ENCODE measurements at regions not wholly inside any gene's neighbourhood (a gene's known extent, or its start where the extent isn't known, plus 50 kb on each side); places are given as distances from the start of the nearest gene placed in this dataset.

GRCh38 chr5:56337715-56338319, 104.7 kb upstream of the ANKRD55 start:
- Histone ChIP-seq H3K4me2 (ENCODE audit: low read depth, low read length) (no peak overlapping the region), H2AFZ (ENCODE audit: low read length) (no peak overlapping the region), H3K27me3 (ENCODE audit: control insufficient read depth in 1 of 2, insufficient read depth in 2 of 2, low read length in 2 of 2) (no peaks in the 10 kb centered on the region), H4K20me1 (ENCODE audit: insufficient read depth, low read length) (no peaks in the 10 kb centered on the region), H3K27ac (ENCODE audit: extremely low read length, insufficient read depth, low read length) (no peak overlapping the region), H3K9me3 (ENCODE audit: low read length) (peaks cover 20% of the 10 kb centered on the region), H3K4me1 (ENCODE audit: insufficient read depth, low read length) (peaks cover 7% of the 10 kb centered on the region), H3K36me3 (replicated peaks in 1 of 2; ENCODE audit: control insufficient read depth in 1 of 2, insufficient read depth in 2 of 2, low read length in 2 of 2) (no peaks in the 10 kb centered on the region), H3K79me2 (ENCODE audit: insufficient read depth, low read length) (no peaks in the 10 kb centered on the region), H3K4me3 (replicated peaks in 1 of 3; ENCODE audit: insufficient read depth in 1 of 3, low read depth in 2 of 3, low read length in 3 of 3) (no peak overlapping the region), H3K9ac (ENCODE audit: insufficient read depth, low read depth, low read length) (no peak overlapping the region)
- POLR2A ChIA-PET: no interaction called here
- no TSS peak for BruUV-seq (replicated peaks)
- WGBS (ENCODE audit: low lambda C conversion rate): 92% methylated on average over 5 of the region's 5 CpGs
- intact Hi-C loops (cut with micrococcal nuclease; ENCODE audit: unreplicated experiment) (no loop called here), in situ Hi-C loops (cut with HindIII; ENCODE audit: extremely low pct_ligation_motif_present, low pct_unique_long_range_greater_than_20kb) (no loop called here)
- FAIRE-seq (no peak), DNase-seq (ENCODE audit: low spot score) (no peak), ATAC-seq (no peak)
- CTCF ChIA-PET (ENCODE audit: low intra/inter-chr PET ratio, low total read pairs): no interaction called here
- TF ChIP-seq ZNF484 (CRISPR knock-in tag; IDR thresholded peaks at IDR 0.05; ENCODE audit: borderline replicate concordance, low read depth) (no peak), FOXK1 (CRISPR knock-in tag; IDR thresholded peaks at IDR 0.05; ENCODE audit: borderline replicate concordance, low read depth) (no peak), ZNF850 (CRISPR knock-in tag; conservative IDR thresholded peaks at IDR 0.05) (no peak), SMARCC2 (IDR thresholded peaks at IDR 0.05) (no peak), ATF3 (CRISPR knock-in tag; IDR thresholded peaks at IDR 0.05) (no peak), FOXO1 (CRISPR knock-in tag; IDR thresholded peaks at IDR 0.05) (no peak), ZNF737 (CRISPR knock-in tag; IDR thresholded peaks at IDR 0.05; ENCODE audit: borderline replicate concordance) (no peak), TP53 (CRISPR knock-in tag; conservative IDR thresholded peaks at IDR 0.05) (no peak), ZMAT3 (CRISPR knock-in tag; conservative IDR thresholded peaks at IDR 0.05) (no peak), ZNF574 (CRISPR knock-in tag; IDR thresholded peaks at IDR 0.05) (no peak), DPF2 (CRISPR knock-in tag; IDR thresholded peaks at IDR 0.05; ENCODE audit: borderline replicate concordance, low read depth) (no peak), ZNF407 (CRISPR knock-in tag; IDR thresholded peaks at IDR 0.05; ENCODE audit: not compliant biosample characterization) (no peak), SALL2 (CRISPR knock-in tag; IDR thresholded peaks at IDR 0.05) (no peak), ZNF225 (CRISPR knock-in tag; IDR thresholded peaks at IDR 0.05) (no peak), DR1 (CRISPR knock-in tag; IDR thresholded peaks at IDR 0.05) (no peak)

All from HepG2 (cell line).